HEK293 (cell line): ENCODE measurements at regions not wholly inside any gene's neighbourhood (a gene's known extent, or its start where the extent isn't known, plus 50 kb on each side); places are given as distances from the start of the nearest gene placed in this dataset.

Source experiments
- CTCF ChIA-PET: fragments of 350-600 bp; formaldehyde crosslinking; extraction: SDS; loops from one replicate; lab custom pipeline; 2021; ENCODE audit warnings: antibody characterized with exemption; lab: Yijun Ruan, JAX
- POLR2A ChIA-PET: fragments of 300-600 bp; formaldehyde crosslinking; extraction: SDS; loops from one replicate; lab custom pipeline; 2020; ENCODE audit warnings: antibody characterized with exemption, inconsistent platforms; lab: Yijun Ruan, JAX
- H3K27ac ChIP-seq: fragments of 200-500 bp; sonication (Bioruptor generic); 2 replicates; pipeline ENCODE4 v1.5.1; 2014; ENCODE audit warnings: low read depth, low read length, control low read depth, inconsistent platforms; ENCODE audit errors: extremely low read depth
- H3K36me3 ChIP-seq, 2 experiments: fragments of 200-500 bp in 1 of 2; sonication (Bioruptor generic) in 1 of 2; 1 replicate in 1 of 2; 2 replicates in 1 of 2; pipeline ENCODE4 v1.5.1; 2014 to 2017; ENCODE audit warnings: inconsistent platforms in 2 of 2, low read length in 2 of 2; ENCODE audit not compliant: control insufficient read depth in 2 of 2, insufficient read depth in 1 of 2
- H3K4me1 ChIP-seq: fragments of 200-500 bp; sonication (Bioruptor generic); 2 replicates; pipeline ENCODE4 v1.5.1; 2014; ENCODE audit warnings: mild to moderate bottlenecking, low read length, inconsistent platforms; ENCODE audit not compliant: control insufficient read depth, insufficient read depth
- H3K4me3 ChIP-seq: 2 replicates; pipeline ENCODE4 v1.5.1; 2011; ENCODE audit warnings: low read depth, mild to moderate bottlenecking, control low read depth, low read length, moderate library complexity
- H3K9me3 ChIP-seq: fragments of 200-500 bp; sonication (Bioruptor generic); 2 replicates; pipeline ENCODE4 v1.5.1; 2014; ENCODE audit warnings: low read depth, low read length, inconsistent platforms; ENCODE audit not compliant: control insufficient read depth, insufficient read depth
- BCL6B ChIP-seq: fragments of 450-650 bp; formaldehyde crosslinking; IDR thresholded peaks from 2 replicates; pipeline ENCODE4 v1.5.1; 2017; ENCODE audit warnings: missing biosample characterization, missing genetic modification characterization
- GFI1B ChIP-seq: fragments of 450-650 bp; formaldehyde crosslinking; IDR thresholded peaks from 2 replicates; pipeline ENCODE4 v1.5.1; 2016; ENCODE audit warnings: missing biosample characterization, missing genetic modification characterization
- HOXC10 ChIP-seq: sonication (generic); formaldehyde crosslinking; IDR thresholded peaks from 2 replicates; pipeline ENCODE4 v1.8.1; 2023; ENCODE audit warnings: mild to moderate bottlenecking, missing genetic modification reagents
- MYNN ChIP-seq: fragments of 450-650 bp; formaldehyde crosslinking; IDR thresholded peaks from 2 replicates; pipeline ENCODE4 v1.5.1; 2016; ENCODE audit warnings: missing biosample characterization, missing genetic modification characterization, borderline replicate concordance
- RBAK ChIP-seq: fragments of 450-650 bp; formaldehyde crosslinking; IDR thresholded peaks from 2 replicates; pipeline ENCODE4 v1.5.1; 2016; ENCODE audit warnings: missing biosample characterization, missing genetic modification characterization
- YY2 ChIP-seq: fragments of 450-650 bp; formaldehyde crosslinking; IDR thresholded peaks from 2 replicates; pipeline ENCODE4 v1.5.1; 2016; ENCODE audit warnings: missing biosample characterization, missing genetic modification characterization
- ZBTB10 ChIP-seq: fragments of 450-650 bp; formaldehyde crosslinking; IDR thresholded peaks from 2 replicates; pipeline ENCODE4 v1.5.1; 2016; ENCODE audit warnings: missing biosample characterization, missing genetic modification characterization
- ZBTB8A ChIP-seq: fragments of 450-650 bp; formaldehyde crosslinking; IDR thresholded peaks from 2 replicates; pipeline ENCODE4 v1.5.1; 2016; ENCODE audit warnings: missing biosample characterization, missing genetic modification characterization
- ZFP37 ChIP-seq: fragments of 450-650 bp; formaldehyde crosslinking; IDR thresholded peaks from 2 replicates; pipeline ENCODE4 v1.5.1; 2016; ENCODE audit warnings: missing biosample characterization, missing genetic modification characterization
- ZIC2 ChIP-seq: fragments of 450-650 bp; formaldehyde crosslinking; IDR thresholded peaks from 2 replicates; pipeline ENCODE4 v1.5.1; 2016; ENCODE audit warnings: missing biosample characterization, missing genetic modification characterization
- ZNF138 ChIP-seq: fragments of 450-650 bp; formaldehyde crosslinking; IDR thresholded peaks from 2 replicates; pipeline ENCODE4 v1.5.1; 2016; ENCODE audit warnings: missing biosample characterization, missing genetic modification characterization, borderline replicate concordance
- ZNF175 ChIP-seq: fragments of 450-650 bp; formaldehyde crosslinking; IDR thresholded peaks from 2 replicates; pipeline ENCODE4 v1.5.1; 2016; ENCODE audit warnings: missing biosample characterization, missing genetic modification characterization
- ZNF184 ChIP-seq: fragments of 450-650 bp; IDR thresholded peaks from 2 replicates; pipeline ENCODE4 v1.5.1; 2018; ENCODE audit warnings: missing biosample characterization, mild to moderate bottlenecking, missing genetic modification characterization
- ZNF239 ChIP-seq: fragments of 450-650 bp; formaldehyde crosslinking; IDR thresholded peaks from 2 replicates; pipeline ENCODE4 v1.5.1; 2016; ENCODE audit warnings: missing biosample characterization, missing genetic modification characterization
- ZNF26 ChIP-seq: fragments of 450-650 bp; formaldehyde crosslinking; IDR thresholded peaks from 2 replicates; pipeline ENCODE4 v1.5.1; 2016; ENCODE audit warnings: missing biosample characterization, missing genetic modification characterization
- ZNF341 ChIP-seq: fragments of 450-650 bp; formaldehyde crosslinking; IDR thresholded peaks from 2 replicates; pipeline ENCODE4; 2016; ENCODE audit warnings: low read depth, missing biosample characterization, missing genetic modification characterization
- ZNF391 ChIP-seq: fragments of 450-650 bp; formaldehyde crosslinking; IDR thresholded peaks from 2 replicates; pipeline ENCODE4 v1.5.1; 2016; ENCODE audit warnings: low read depth, missing biosample characterization, missing genetic modification characterization, borderline replicate concordance
- ZNF48 ChIP-seq: fragments of 450-650 bp; formaldehyde crosslinking; IDR thresholded peaks from 2 replicates; pipeline ENCODE4 v1.5.1; 2016; ENCODE audit warnings: missing biosample characterization, missing genetic modification characterization
- ZNF513 ChIP-seq: fragments of 450-650 bp; IDR thresholded peaks from 2 replicates; pipeline ENCODE4 v1.5.1; 2018; ENCODE audit warnings: missing biosample characterization, missing genetic modification characterization
- ZNF514 ChIP-seq: fragments of 450-650 bp; formaldehyde crosslinking; IDR thresholded peaks from 2 replicates; pipeline ENCODE4 v1.5.1; 2016; ENCODE audit warnings: missing biosample characterization, missing genetic modification characterization
- ZNF558 ChIP-seq: fragments of 450-650 bp; formaldehyde crosslinking; IDR thresholded peaks from 2 replicates; pipeline ENCODE4 v1.5.1; 2016; ENCODE audit warnings: missing biosample characterization, missing genetic modification characterization
- ZNF596 ChIP-seq: fragments of 450-650 bp; IDR thresholded peaks from 2 replicates; pipeline ENCODE4 v1.5.0; 2018; ENCODE audit warnings: missing biosample characterization, mild to moderate bottlenecking, missing genetic modification characterization, moderate library complexity
- ZNF621 ChIP-seq: fragments of 450-650 bp; formaldehyde crosslinking; IDR thresholded peaks from 2 replicates; pipeline ENCODE4 v1.5.1; 2017; ENCODE audit warnings: missing biosample characterization, missing genetic modification characterization
- ZNF629 ChIP-seq: fragments of 450-650 bp; formaldehyde crosslinking; IDR thresholded peaks from 2 replicates; pipeline ENCODE4 v1.5.1; 2017; ENCODE audit warnings: missing biosample characterization, missing genetic modification characterization
- ZNF677 ChIP-seq: fragments of 450-650 bp; IDR thresholded peaks from 2 replicates; pipeline ENCODE4 v1.5.0; 2018; ENCODE audit warnings: missing biosample characterization, mild to moderate bottlenecking, missing genetic modification characterization, moderate library complexity
- ZNF777 ChIP-seq: fragments of 450-650 bp; formaldehyde crosslinking; IDR thresholded peaks from 2 replicates; pipeline ENCODE4 v1.5.1; 2017; ENCODE audit warnings: missing biosample characterization, missing genetic modification characterization, borderline replicate concordance
- ZNF791 ChIP-seq: fragments of 450-650 bp; formaldehyde crosslinking; IDR thresholded peaks from 2 replicates; pipeline ENCODE4 v1.5.1; 2016; ENCODE audit warnings: missing biosample characterization, missing genetic modification characterization
- ZSCAN4 ChIP-seq: fragments of 450-650 bp; formaldehyde crosslinking; IDR thresholded peaks from 2 replicates; pipeline ENCODE4 v1.5.1; 2017; ENCODE audit warnings: missing biosample characterization, missing genetic modification characterization

GRCh38 chr18:22783245-22783644 lies 149.9 kb upstream of the RBBP8 start (continued):
- TF ChIP-seq ZNF513 (tag by site-specific recombination) (no peak), ZNF26 (tag by site-specific recombination) (no peak), ZNF677 (no peak), ZNF239 (tag by site-specific recombination) (no peak), ZNF391 (tag by site-specific recombination) (no peak), ZNF184 (tag by site-specific recombination) (no peak), ZNF596 (tag by site-specific recombination) (no peak), MYNN (no peak), ZIC2 (no peak), ZNF514 (no peak)

- CTCF ChIA-PET: no interaction called here
- POLR2A ChIA-PET: interaction anchor here (0.6 kb wide), 1 partner anchor 19 kb away, joined by 4 read pairs; no protein-coding TSS in a partner anchor
- Histone ChIP-seq H3K4me3 (no peak overlapping the region), H3K27ac (no peak overlapping the region), H3K4me1 (peaks cover 4% of the 10 kb centered on the region; the same call in 1 of the 2 replicates), H3K9me3 (no peaks in the 10 kb centered on the region), H3K36me3 (no peaks in the 10 kb centered on the region)
- TF ChIP-seq ZFP37: no peak
- no peak for TF ChIP-seq ZBTB10
- no peak for TF ChIP-seq ZBTB8A
- TF ChIP-seq ZNF791 (tag by site-specific recombination): no peak
- no peak for TF ChIP-seq ZNF48 (tag by site-specific recombination)
- no peak for TF ChIP-seq RBAK (tag by site-specific recombination)
- TF ChIP-seq HOXC10: no peak
- TF ChIP-seq ZNF777: no peak
- TF ChIP-seq ZNF175 (tag by site-specific recombination): no peak
- TF ChIP-seq ZNF138 (tag by site-specific recombination): no peak
- TF ChIP-seq YY2: no peak
- TF ChIP-seq GFI1B (tag by site-specific recombination): no peak
- no peak for TF ChIP-seq ZNF621 (tag by site-specific recombination)
- no peak for TF ChIP-seq BCL6B (tag by site-specific recombination)
- TF ChIP-seq ZNF341: no peak
- TF ChIP-seq ZSCAN4 (tag by site-specific recombination): no peak
- TF ChIP-seq ZNF629 (tag by site-specific recombination): no peak
- no peak for TF ChIP-seq ZNF558 (tag by site-specific recombination)
Observed at GRCh38 chr18:22783662-22784076, 149.5 kb upstream of the RBBP8 start.
